Ishikawa (cell line): ENCODE measurements at regions not wholly inside any gene's neighbourhood (a gene's known extent, or its start where the extent isn't known, plus 50 kb on each side); places are given as distances from the start of the nearest gene placed in this dataset.

ENCODE experiments used
- CEBPB ChIP-seq: IDR thresholded peaks from 2 replicates; pipeline ENCODE4 v1.6.1; 2012
- CREB1 ChIP-seq: IDR thresholded peaks from 2 replicates; pipeline ENCODE4 v1.6.1; 2012; ENCODE audit warnings: low read depth
- EGR1 ChIP-seq: IDR thresholded peaks from 2 replicates; pipeline ENCODE4 v1.6.1; 2012
- EP300 ChIP-seq: IDR thresholded peaks from 2 replicates; pipeline ENCODE4 v1.6.1; 2012; ENCODE audit warnings: borderline replicate concordance
- FOXM1 ChIP-seq: IDR thresholded peaks from 2 replicates; pipeline ENCODE4 v1.6.1; 2012; ENCODE audit warnings: low read depth, borderline replicate concordance
- MAX ChIP-seq: IDR thresholded peaks from 2 replicates; pipeline ENCODE4 v1.6.1; 2012
- NFIC ChIP-seq: IDR thresholded peaks from 2 replicates; pipeline ENCODE4 v1.6.1; 2012
- RAD21 ChIP-seq: IDR thresholded peaks from 2 replicates; pipeline ENCODE4 v1.6.1; 2012; ENCODE audit warnings: low read depth
- REST ChIP-seq: IDR thresholded peaks from 2 replicates; pipeline ENCODE4 v1.6.1; 2012; ENCODE audit warnings: low read depth, mild to moderate bottlenecking
- TAF1 ChIP-seq: IDR thresholded peaks from 2 replicates; pipeline ENCODE4 v1.6.1; 2012; ENCODE audit warnings: low read depth, mild to moderate bottlenecking
- TEAD4 ChIP-seq: IDR thresholded peaks from 2 replicates; pipeline ENCODE4 v1.6.1; 2012
- YY1 ChIP-seq: IDR thresholded peaks from 2 replicates; pipeline ENCODE4 v1.6.1; 2012; ENCODE audit warnings: low read depth
- ZBTB7A ChIP-seq: IDR thresholded peaks from 2 replicates; pipeline ENCODE4 v1.6.1; 2012; ENCODE audit warnings: low read depth

GRCh38 chr2:41129988-41130387 is 678.1 kb upstream of the SLC8A1 start:
- TF ChIP-seq CEBPB (no peak), YY1 (no peak), MAX (no peak), CREB1 (no peak), RAD21 (no peak), EP300 (no peak), ZBTB7A (no peak), NFIC (no peak), REST (no peak), TAF1 (no peak), EGR1 (no peak), TEAD4 (no peak), FOXM1 (no peak)
